Tibial nerve (tissue), 4 donors: ENCODE measurements at regions not wholly inside any gene's neighbourhood (a gene's known extent, or its start where the extent isn't known, plus 50 kb on each side); places are given as distances from the start of the nearest gene placed in this dataset.

ENCODE experiments used
- CTCF ChIP-seq, 5 experiments: fragments of 200-600 bp in 3 of 5; fragments of 450-650 bp in 2 of 5; sonication (generic) in 3 of 5; IDR thresholded peaks; one replicate each; pipeline ENCODE4 v1.5.1; 2016 to 2019; ENCODE audit warnings: antibody characterized with exemption in 5 of 5, mild to moderate bottlenecking in 3 of 5, moderate library complexity in 2 of 5
- EP300 ChIP-seq, 2 donors: sonication (generic); formaldehyde crosslinking; IDR thresholded peaks; one replicate each; pipeline ENCODE4 v1.6.1; 2017; ENCODE audit warnings: antibody characterized with exemption in 2 of 2, mild to moderate bottlenecking in 1 of 2
- POLR2A ChIP-seq, 2 donors: fragments of 450-650 bp; IDR thresholded peaks; one replicate each; pipeline ENCODE4 v1.6.1; 2017; ENCODE audit warnings: antibody characterized with exemption in 2 of 2, mild to moderate bottlenecking in 2 of 2, moderate library complexity in 2 of 2

- TF ChIP-seq CTCF (IDR thresholded peaks at IDR 0.05), result no peak
- no peak for TF ChIP-seq POLR2A (IDR thresholded peaks at IDR 0.05)
- TF ChIP-seq EP300 (IDR thresholded peaks at IDR 0.05), result no peak
Measured at GRCh38 chr5:4245076-4245475, 649.4 kb downstream of the IRX1 start.
